K562 (cell line): ENCODE measurements at regions not wholly inside any gene's neighbourhood (a gene's known extent, or its start where the extent isn't known, plus 50 kb on each side); places are given as distances from the start of the nearest gene placed in this dataset.

Source experiments
- CTCF ChIP-seq, 3 experiments: IDR thresholded peaks in 2 of 3; conservative IDR thresholded peaks in 1 of 3; 2 replicates each; pipeline ENCODE4 v1.5.1; 2011 to 2012; ENCODE audit warnings: low read length in 3 of 3, mild to moderate bottlenecking in 3 of 3, control low read depth in 2 of 3, improper control_type of control experiment in 1 of 3, inconsistent platforms in 1 of 3, low read depth in 1 of 3, mixed read lengths in 1 of 3, moderate library complexity in 1 of 3; ENCODE audit not compliant: insufficient read depth in 2 of 3
- NCOA4 ChIP-seq: fragments of 450-650 bp; IDR thresholded peaks from 2 replicates; pipeline ENCODE4 v1.6.1; 2018; ENCODE audit warnings: mild to moderate bottlenecking; ENCODE audit not compliant: partially characterized antibody
- NFATC3 ChIP-seq: fragments of 450-650 bp; IDR thresholded peaks from 2 replicates; pipeline ENCODE4 v1.6.1; 2017; ENCODE audit warnings: mild to moderate bottlenecking
- SAFB2 ChIP-seq: fragments of 200-400 bp; formaldehyde crosslinking; IDR thresholded peaks from 2 replicates; pipeline ENCODE4 v1.6.1; 2018; ENCODE audit warnings: borderline replicate concordance, low read length, low read depth, moderate library complexity; ENCODE audit not compliant: severe bottlenecking
- SIX5 ChIP-seq, 2 experiments: IDR thresholded peaks; 2 replicates each; pipeline ENCODE4 v1.6.1; 2011; ENCODE audit warnings: low read length in 2 of 2, borderline replicate concordance in 1 of 2, low read depth in 1 of 2, mild to moderate bottlenecking in 1 of 2, moderate library complexity in 1 of 2; ENCODE audit not compliant: insufficient read depth in 1 of 2
- SMAD1 ChIP-seq: fragments of 150-350 bp; IDR thresholded peaks from 2 replicates; pipeline ENCODE4 v1.6.1; 2014; ENCODE audit warnings: low read length, low read depth; ENCODE audit not compliant: partially characterized antibody
- TSC22D4 ChIP-seq: fragments of 450-650 bp; IDR thresholded peaks from 2 replicates; pipeline ENCODE4 v1.6.1; 2016; ENCODE audit warnings: missing genetic modification characterization, missing biosample characterization, control low read depth
- ZBTB43 ChIP-seq: sonication (generic); formaldehyde crosslinking; IDR thresholded peaks from 2 replicates; pipeline ENCODE4 v1.8.0; 2023; ENCODE audit warnings: mild to moderate bottlenecking, missing genetic modification reagents

- TF ChIP-seq CTCF (IDR thresholded peaks at IDR 0.05 in 2 of 3, conservative IDR thresholded peaks at IDR 0.05 in 1 of 3; ENCODE audit: insufficient read depth in 2 of 3, low read depth in 1 of 3, low read length in 3 of 3) (no peak), NCOA4 (no peak), SAFB2 (no peak), SIX5 (IDR thresholded peaks at IDR 0.05; ENCODE audit: borderline replicate concordance in 1 of 2, insufficient read depth in 1 of 2, low read depth in 1 of 2, low read length in 2 of 2) (no peak), TSC22D4 (tag) (no peak), SMAD1 (no peak), ZBTB43 (no peak), NFATC3 (no peak)
Observed at GRCh38 chr9:88075506-88075905, 62.8 kb downstream of the SPATA31C2 start.
